ENCODE measurements at regions not wholly inside any gene's neighbourhood (a gene's known extent, or its start where the extent isn't known, plus 50 kb on each side); places are given as distances from the start of the nearest gene placed in this dataset.

DNA sequence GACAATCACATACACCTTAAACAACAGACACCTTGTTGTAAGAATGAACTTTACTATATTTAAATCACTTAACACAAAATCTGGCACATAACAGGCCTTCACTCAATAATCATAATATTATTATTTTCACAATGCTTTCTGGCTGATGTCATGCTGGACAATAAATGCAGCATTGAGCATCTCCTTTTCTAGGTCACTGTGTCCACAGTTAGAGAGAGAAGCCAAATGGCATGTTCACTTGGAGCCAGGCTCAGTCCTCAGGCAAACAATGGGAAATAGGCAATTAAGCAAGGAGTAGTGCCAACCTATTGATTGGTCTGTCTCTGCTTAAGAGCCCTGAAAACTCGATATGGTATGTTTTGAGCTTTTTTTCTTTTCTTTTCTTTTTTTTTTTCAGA lies 50.6 kb upstream of the KLF4 start:
- DNase-seq (ENCODE audit: low read depth in 1 of 2, low spot score in 1 of 2): no peak
- H3K4me3 ChIP-seq: no peak overlapping the region
- no peaks in the 10 kb centered on the region for H3K27me3 ChIP-seq
- no peak overlapping the region for H3K27ac ChIP-seq
- TF ChIP-seq, protein P1, sequence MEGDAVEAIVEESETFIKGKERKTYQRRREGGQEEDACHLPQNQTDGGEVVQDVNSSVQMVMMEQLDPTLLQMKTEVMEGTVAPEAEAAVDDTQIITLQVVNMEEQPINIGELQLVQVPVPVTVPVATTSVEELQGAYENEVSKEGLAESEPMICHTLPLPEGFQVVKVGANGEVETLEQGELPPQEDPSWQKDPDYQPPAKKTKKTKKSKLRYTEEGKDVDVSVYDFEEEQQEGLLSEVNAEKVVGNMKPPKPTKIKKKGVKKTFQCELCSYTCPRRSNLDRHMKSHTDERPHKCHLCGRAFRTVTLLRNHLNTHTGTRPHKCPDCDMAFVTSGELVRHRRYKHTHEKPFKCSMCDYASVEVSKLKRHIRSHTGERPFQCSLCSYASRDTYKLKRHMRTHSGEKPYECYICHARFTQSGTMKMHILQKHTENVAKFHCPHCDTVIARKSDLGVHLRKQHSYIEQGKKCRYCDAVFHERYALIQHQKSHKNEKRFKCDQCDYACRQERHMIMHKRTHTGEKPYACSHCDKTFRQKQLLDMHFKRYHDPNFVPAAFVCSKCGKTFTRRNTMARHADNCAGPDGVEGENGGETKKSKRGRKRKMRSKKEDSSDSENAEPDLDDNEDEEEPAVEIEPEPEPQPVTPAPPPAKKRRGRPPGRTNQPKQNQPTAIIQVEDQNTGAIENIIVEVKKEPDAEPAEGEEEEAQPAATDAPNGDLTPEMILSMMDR (IDR thresholded peaks at IDR 0.05; ENCODE audit: low read depth, low read length): no peak
- H3K4me1 ChIP-seq (ENCODE audit: low read depth): no peaks in the 10 kb centered on the region
- H3K9me3 ChIP-seq (ENCODE audit: low read depth): no peaks in the 10 kb centered on the region
- no peaks in the 10 kb centered on the region for H3K36me3 ChIP-seq

DNA sequence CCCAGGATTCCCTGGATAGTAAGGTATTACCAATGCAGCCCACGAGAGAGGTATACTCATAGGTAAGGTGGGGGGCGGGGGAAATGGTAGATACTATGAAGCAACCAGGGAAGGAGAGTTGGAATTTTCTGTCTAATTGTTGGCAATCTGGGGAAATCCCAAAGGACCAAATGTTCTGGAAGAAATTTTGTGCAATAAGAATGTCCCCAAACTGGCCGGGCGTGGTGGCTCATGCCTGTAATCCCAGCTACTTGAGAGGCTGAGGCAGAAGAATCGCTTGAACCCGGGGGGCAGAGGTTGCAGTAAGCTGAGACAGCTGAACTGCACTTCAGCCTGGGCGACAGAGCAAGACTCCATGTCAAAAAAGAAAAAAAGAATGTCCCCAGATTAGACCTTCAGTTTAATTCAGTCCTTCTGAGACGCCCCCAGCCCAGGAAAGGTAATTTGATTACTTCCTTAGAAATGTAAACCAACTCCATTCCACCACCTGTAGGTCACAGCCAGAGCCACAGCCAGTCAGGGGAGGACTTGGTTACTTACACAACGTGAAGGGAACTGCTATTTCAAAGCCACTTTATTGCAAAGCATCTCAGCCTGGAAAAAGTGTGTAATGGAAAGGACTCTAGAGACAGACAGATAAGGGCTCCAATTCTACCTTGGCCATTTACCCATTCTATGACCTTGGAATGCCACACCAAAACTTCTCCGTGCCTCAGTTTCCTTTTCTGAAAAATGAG lies 50.0 kb upstream of the KLF4 start:
- Histone ChIP-seq H3K9me3 (ENCODE audit: low read depth) (no peaks in the 10 kb centered on the region), H3K4me1 (ENCODE audit: low read depth) (no peaks in the 10 kb centered on the region), H3K27me3 (no peaks in the 10 kb centered on the region), H3K4me3 (no peak overlapping the region), H3K27ac (no peak overlapping the region), H3K36me3 (no peaks in the 10 kb centered on the region)
- peak in 1 of 2 donors; percentile 5 for DNase-seq (ENCODE audit: low read depth in 1 of 2, low spot score in 1 of 2)
- TF ChIP-seq, protein P1 (IDR thresholded peaks at IDR 0.05; ENCODE audit: low read depth, low read length): no peak
